ENCODE measurements at regions not wholly inside any gene's neighbourhood (a gene's known extent, or its start where the extent isn't known, plus 50 kb on each side); places are given as distances from the start of the nearest gene placed in this dataset.

GRCh38 chr15:92320012-92320699 lies 73.5 kb upstream of the ST8SIA2 start:
- no peak for TF ChIP-seq CTCF (IDR thresholded peaks at IDR 0.05; ENCODE audit: insufficient read depth, low read depth, low read length)
- no peak for TF ChIP-seq EZH2 (IDR thresholded peaks at IDR 0.05; ENCODE audit: insufficient read depth, low read length)
